GM12874 (cell line): ENCODE measurements at regions not wholly inside any gene's neighbourhood (a gene's known extent, or its start where the extent isn't known, plus 50 kb on each side); places are given as distances from the start of the nearest gene placed in this dataset.

Source experiments
- CTCF ChIP-seq: IDR thresholded peaks from 2 replicates; pipeline ENCODE4 v1.5.1; 2011; ENCODE audit warnings: low read depth, mild to moderate bottlenecking, control low read depth, low read length, moderate library complexity; ENCODE audit not compliant: insufficient read depth

- no peak for TF ChIP-seq CTCF
These were observed 80.0 kb downstream of the SHOX2 start for GRCh38 chr3:158026236-158026635.

- TF ChIP-seq CTCF = no peak
These were observed 87.8 kb downstream of the SHOX2 start for GRCh38 chr3:158018462-158018861.

GRCh38 chr3:158012901-158013300 is 93.3 kb downstream of the SHOX2 start:
- TF ChIP-seq CTCF = no peak

- TF ChIP-seq CTCF = no peak
These were observed 100.7 kb downstream of the SHOX2 start for GRCh38 chr3:158005391-158006100.

GRCh38 chr3:157999246-157999645 is 107.0 kb downstream of the SHOX2 start:
- no peak for TF ChIP-seq CTCF

- no peak for TF ChIP-seq CTCF
These were observed 123.9 kb downstream of the SHOX2 start for GRCh38 chr3:157982359-157982758.

- no peak for TF ChIP-seq CTCF
These were observed 124.4 kb downstream of the SHOX2 start for GRCh38 chr3:157981819-157982218.
